ENCODE measurements at regions not wholly inside any gene's neighbourhood (a gene's known extent, or its start where the extent isn't known, plus 50 kb on each side); places are given as distances from the start of the nearest gene placed in this dataset.

DNA sequence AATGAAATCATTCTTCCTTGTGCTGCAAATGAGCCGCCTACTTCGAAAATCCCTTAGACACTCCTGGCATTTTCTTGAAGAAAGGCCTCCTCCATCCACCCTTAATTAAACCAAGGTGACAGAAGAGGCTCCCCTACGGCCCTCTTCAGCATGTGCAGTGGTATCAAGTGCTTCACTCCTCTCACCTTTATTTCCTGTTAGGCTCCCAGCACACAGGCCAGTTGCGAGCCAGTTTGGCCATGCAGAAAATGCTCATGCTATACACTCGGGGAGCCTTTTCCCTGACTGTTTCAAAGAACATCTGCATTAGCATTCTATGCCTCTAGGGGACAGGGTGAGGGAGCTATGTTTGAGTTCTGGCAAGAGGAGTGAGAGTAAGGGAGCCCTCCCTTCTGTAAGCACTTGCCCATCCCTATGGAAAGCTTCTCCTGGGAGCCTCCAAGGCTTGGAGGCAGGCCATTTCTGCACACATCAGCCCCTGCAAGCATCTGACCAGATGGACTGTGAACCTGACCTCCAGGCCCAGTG, 291.5 kb downstream of the RPS29 start:
- H3K9me2 ChIP-seq (ENCODE audit: insufficient read depth): no peaks in the 10 kb centered on the region
- H3F3A ChIP-seq (ENCODE audit: insufficient read depth, low read depth): no peaks in the 10 kb centered on the region
- ChIA-PET POLR2A (ENCODE audit: unreplicated experiment) (no interaction called here), CTCF (no interaction called here)
- H3K4me1 ChIP-seq (replicated peaks; ENCODE audit: insufficient read depth): no peaks in the 10 kb centered on the region
- DNase-seq: no peak
- no peaks in the 10 kb centered on the region for H3K36me3 ChIP-seq (ENCODE audit: low read depth)
- H3K27ac ChIP-seq: no peak overlapping the region
- H3K9me3 ChIP-seq (ENCODE audit: insufficient read depth, low read depth): no peaks in the 10 kb centered on the region
- H4K20me1 ChIP-seq (ENCODE audit: insufficient read depth): no peaks in the 10 kb centered on the region
- H3K4me2 ChIP-seq: no peak overlapping the region
- no peak overlapping the region for H3K4me3 ChIP-seq
- H3K27me3 ChIP-seq (ENCODE audit: insufficient read depth, low read depth): no peaks in the 10 kb centered on the region
- TF ChIP-seq CTCF (conservative IDR thresholded peaks at IDR 0.05): no peak
- TF ChIP-seq EZH2 (IDR thresholded peaks at IDR 0.05; ENCODE audit: low read depth): no peak
- BruUV-seq (replicated peaks): no TSS peak
- no peaks in the 10 kb centered on the region for H3K79me2 ChIP-seq (ENCODE audit: low read depth)
- intact Hi-C loops (cut with micrococcal nuclease; ENCODE audit: unreplicated experiment): no loop called here
- H2AFZ ChIP-seq: no peak overlapping the region

DNA sequence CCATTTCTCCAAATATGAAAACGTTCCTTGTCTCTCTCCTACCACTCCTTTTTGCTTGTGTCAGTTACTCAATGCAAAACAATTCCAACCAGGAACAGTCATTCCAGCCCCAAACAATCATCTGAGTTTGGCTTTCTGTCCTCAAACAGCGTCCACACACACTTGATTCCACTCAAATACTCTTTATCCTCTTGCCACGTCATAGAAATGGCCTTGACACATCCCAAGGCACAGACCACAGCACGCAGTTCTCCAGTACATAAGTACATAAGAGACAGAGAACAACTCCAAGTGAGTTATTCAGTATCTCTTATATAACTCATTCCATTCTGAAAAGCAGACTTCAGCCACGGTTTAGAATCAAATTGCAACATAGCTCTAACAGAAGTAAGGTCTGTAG, 299.2 kb downstream of the RPS29 start:
- Histone ChIP-seq H3K4me1 (replicated peaks; ENCODE audit: insufficient read depth) (no peaks in the 10 kb centered on the region), H3K36me3 (ENCODE audit: low read depth) (no peaks in the 10 kb centered on the region), H3K9me3 (ENCODE audit: insufficient read depth, low read depth) (0 out of 2 replicates have a peak, but pooled peaks cover 5% of the 10 kb centered on the region), H3K27me3 (ENCODE audit: insufficient read depth, low read depth) (no peaks in the 10 kb centered on the region), H3K79me2 (ENCODE audit: low read depth) (no peaks in the 10 kb centered on the region), H3K4me2 (no peak overlapping the region), H3K27ac (no peak overlapping the region), H3F3A (ENCODE audit: insufficient read depth, low read depth) (no peaks in the 10 kb centered on the region), H3K4me3 (no peak overlapping the region), H2AFZ (no peak overlapping the region), H3K9me2 (ENCODE audit: insufficient read depth) (no peaks in the 10 kb centered on the region), H4K20me1 (ENCODE audit: insufficient read depth) (no peaks in the 10 kb centered on the region)
- DNase-seq: no peak
- no TSS peak for BruUV-seq (replicated peaks)
- POLR2A ChIA-PET (ENCODE audit: unreplicated experiment): no interaction called here
- intact Hi-C loops (cut with micrococcal nuclease; ENCODE audit: unreplicated experiment): no loop called here
- CTCF ChIA-PET: no interaction called here
- no peak for TF ChIP-seq CTCF (conservative IDR thresholded peaks at IDR 0.05)
- TF ChIP-seq EZH2 (IDR thresholded peaks at IDR 0.05; ENCODE audit: low read depth): no peak

- H3K9me3 ChIP-seq (ENCODE audit: insufficient read depth, low read depth): 0 out of 2 replicates have a peak, but pooled peaks cover 5% of the 10 kb centered on the region
- intact Hi-C loops (cut with micrococcal nuclease; ENCODE audit: unreplicated experiment): no loop called here
- POLR2A ChIA-PET (ENCODE audit: unreplicated experiment): no interaction called here
Measured at GRCh38 chr14:49286257-49286983, 299.8 kb downstream of the RPS29 start.

More at GRCh38 chr14:49286257-49286983, 299.8 kb downstream of the RPS29 start:
- CTCF ChIA-PET: no interaction called here
- no peak for DNase-seq
- H3K4me3 ChIP-seq: no peak overlapping the region
- no peak for TF ChIP-seq CTCF (conservative IDR thresholded peaks at IDR 0.05)
- no peak for TF ChIP-seq EZH2 (IDR thresholded peaks at IDR 0.05; ENCODE audit: low read depth)
- H3K27ac ChIP-seq: no peak overlapping the region
- H3K4me1 ChIP-seq (replicated peaks; ENCODE audit: insufficient read depth): no peaks in the 10 kb centered on the region
- no peak overlapping the region for H3K4me2 ChIP-seq
- no peaks in the 10 kb centered on the region for H3K27me3 ChIP-seq (ENCODE audit: insufficient read depth, low read depth)
- H3K36me3 ChIP-seq (ENCODE audit: low read depth): no peaks in the 10 kb centered on the region
- H3K9me2 ChIP-seq (ENCODE audit: insufficient read depth): no peaks in the 10 kb centered on the region
- H4K20me1 ChIP-seq (ENCODE audit: insufficient read depth): no peaks in the 10 kb centered on the region
- no peaks in the 10 kb centered on the region for H3F3A ChIP-seq (ENCODE audit: insufficient read depth, low read depth)
- H3K79me2 ChIP-seq (ENCODE audit: low read depth): no peaks in the 10 kb centered on the region
- no peak overlapping the region for H2AFZ ChIP-seq
- no TSS peak for BruUV-seq (replicated peaks)

All from PC-9 (cell line).